GM18511 (cell line): ENCODE measurements at regions not wholly inside any gene's neighbourhood (a gene's known extent, or its start where the extent isn't known, plus 50 kb on each side); places are given as distances from the start of the nearest gene placed in this dataset.

Experiments used
- ATAC-seq: cut with Tn5 transposase; IDR thresholded peaks from one replicate; pipeline ENCODE4 v1.9.1; 2021; ENCODE audit warnings: mild to moderate bottlenecking, moderate library complexity; ENCODE audit not compliant: unreplicated experiment

GRCh38 chr7:8931906-8932646 is 498.7 kb downstream of the NXPH1 start:
- no peak for ATAC-seq

GRCh38 chr7:8932751-8933150 is 499.3 kb downstream of the NXPH1 start:
- ATAC-seq, result no peak

GRCh38 chr7:8937204-8937603 is 503.8 kb downstream of the NXPH1 start:
- no peak for ATAC-seq

DNA sequence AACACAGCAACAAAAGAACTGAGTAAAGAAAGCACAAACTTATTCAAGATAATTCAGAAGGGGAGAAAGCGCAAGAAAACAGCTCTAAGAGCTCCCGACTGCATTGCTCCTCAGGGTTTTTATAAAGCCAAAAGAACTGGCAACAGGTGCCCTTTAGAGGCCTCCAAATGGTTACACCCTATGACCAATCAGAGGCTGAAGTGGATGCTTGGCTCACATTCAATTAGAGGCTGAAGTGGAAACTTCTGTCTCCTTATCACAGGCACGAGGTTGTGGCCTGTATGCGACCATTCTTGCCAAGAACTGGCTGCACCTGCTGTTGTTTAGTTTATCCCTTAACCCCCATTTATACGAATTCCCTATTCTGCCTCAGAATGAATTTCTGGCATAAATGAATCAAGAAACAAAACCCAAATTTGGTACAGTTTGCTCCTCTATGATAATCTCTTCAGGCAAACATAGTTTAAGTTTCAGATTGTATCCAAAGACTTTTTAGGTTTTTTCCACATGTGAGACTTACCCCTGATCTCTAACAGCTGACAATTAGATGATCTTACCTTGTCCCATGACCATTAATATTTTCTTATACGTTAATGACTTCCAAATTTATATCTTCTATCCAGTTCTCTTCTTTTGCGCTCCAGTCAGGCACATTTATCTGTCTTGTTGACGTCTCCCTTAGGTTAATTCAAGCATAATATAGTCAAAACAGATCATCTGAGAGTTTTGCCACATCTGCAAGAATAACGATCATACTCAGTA is 504.8 kb downstream of the NXPH1 start:
- ATAC-seq, result no peak

DNA sequence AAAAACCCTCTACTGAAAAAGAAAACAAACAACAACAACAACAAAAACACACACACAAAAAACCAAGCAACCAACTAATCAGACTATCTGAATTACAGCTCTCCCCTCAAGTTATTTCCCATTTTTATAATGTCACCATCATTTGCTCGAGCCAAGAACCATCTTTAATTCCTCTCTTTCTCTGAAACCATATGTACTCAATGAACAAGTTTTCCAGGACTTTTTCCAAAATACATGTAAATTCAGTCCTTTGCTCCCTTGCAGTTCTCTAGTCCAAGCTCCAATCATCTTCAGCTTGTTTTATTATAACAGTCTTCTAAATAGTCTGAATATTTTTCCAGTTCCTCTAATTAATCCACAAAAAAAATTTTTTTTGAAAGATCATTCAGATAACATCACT is 506.0 kb downstream of the NXPH1 start:
- no peak for ATAC-seq

DNA sequence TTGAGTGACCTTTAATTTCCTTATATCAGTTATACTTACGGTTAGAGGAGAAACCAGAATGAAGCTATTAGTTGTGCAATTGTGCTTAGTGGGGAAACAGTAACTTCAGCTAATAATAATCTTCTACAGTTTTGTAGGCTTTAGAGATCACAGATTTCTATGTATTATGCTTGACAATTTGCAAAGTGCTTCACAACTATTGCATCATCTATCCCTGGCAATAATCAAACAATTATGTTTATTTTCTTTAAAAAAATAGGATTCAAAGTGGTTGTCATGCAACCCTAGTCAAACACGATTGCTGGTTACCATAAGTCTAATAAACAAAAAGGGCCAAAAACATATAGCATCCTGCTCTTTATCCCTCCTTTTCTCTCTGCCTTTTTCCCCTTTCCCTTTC is 530.3 kb downstream of the NXPH1 start:
- ATAC-seq, result no peak

DNA sequence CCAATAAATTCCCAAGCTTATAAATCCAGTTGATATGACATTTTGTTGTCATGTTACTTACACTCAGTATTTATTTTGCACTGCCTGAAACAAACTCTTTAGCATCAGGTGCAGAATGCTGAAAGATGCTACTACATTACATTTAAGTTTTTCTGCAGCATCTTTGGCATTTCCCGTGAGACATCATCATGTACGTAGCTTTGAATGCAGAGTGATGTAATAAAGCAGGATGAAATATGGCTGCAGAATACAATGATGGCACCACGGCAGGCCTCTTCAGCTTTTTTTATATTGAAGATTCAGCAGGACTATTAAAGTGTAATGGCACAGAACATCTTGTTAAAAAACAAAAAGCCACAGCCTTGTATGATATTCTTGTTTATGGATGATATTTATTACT is 531.8 kb downstream of the NXPH1 start:
- ATAC-seq, result no peak

DNA sequence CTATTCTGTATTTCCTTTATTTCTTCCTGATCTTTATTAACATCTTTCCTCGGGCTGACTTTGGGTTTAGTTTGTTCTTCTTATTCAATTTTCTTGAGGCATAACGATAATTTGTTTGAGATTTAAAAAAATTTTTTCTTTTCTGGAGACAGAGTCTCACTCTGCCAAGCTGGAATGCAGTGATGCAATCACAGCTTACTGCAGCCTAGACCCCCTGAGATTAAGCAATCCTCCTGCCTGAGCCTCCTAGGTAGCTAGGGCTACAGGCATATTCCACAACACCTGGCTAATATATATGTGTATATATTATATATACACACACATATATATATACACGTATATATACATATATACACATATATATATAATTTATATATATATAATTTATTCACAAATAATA is 540.2 kb downstream of the NXPH1 start:
- ATAC-seq, result no peak

DNA sequence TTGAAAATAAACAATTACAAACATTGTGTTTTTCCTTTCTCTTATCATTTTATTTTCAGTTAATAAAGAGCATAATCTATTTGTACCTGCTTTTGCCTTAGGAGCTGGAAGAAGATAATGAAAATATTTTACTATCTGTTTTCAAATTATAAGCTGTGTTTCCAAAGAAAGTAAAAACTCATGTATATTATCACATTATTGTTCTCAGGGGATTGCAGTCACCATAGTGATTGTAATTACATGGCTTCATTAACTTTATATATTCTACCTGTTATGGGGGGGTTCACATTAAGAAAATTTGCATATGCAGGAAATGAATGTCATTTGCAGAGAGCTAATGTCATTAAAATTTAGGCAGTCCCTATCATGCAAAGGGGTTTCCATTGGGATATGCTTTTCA is 542.3 kb downstream of the NXPH1 start:
- no peak for ATAC-seq

DNA sequence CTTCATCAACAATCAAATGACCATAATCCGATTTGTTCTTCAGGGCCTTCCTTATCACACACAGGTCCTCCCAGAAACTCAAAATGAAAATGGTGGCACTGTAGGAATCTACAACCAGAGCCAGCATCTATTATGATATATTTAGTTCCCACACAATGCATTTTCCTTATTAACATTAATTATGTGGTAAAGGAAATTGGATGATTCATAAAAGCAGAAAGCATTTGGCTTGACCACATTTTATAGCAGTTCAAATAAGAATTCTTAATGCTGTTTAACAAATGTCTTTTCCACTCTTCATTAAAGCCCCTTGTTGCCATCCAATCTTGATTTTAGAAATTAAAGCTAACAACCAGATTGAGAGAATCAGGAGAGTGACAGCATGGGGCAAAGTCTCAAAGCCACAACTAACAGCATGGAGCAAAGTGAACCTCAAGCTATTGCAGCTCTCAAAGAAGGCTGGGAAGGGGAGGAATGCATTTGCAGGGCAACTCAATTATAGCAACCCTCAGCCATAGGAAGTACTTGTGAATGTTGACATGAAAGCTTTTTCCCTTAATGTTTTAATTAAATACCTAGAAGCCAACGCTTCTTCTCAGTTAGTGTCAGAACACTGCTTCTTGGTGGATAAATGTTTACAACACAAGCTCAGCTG is 549.1 kb downstream of the NXPH1 start:
- no peak for ATAC-seq

- no peak for ATAC-seq
These were observed 551.8 kb downstream of the NXPH1 start for GRCh38 chr7:8985255-8985654.

GRCh38 chr7:8988267-8988666 is 554.9 kb downstream of the NXPH1 start:
- no peak for ATAC-seq

- ATAC-seq, result no peak
These were observed 557.8 kb downstream of the NXPH1 start for GRCh38 chr7:8991159-8991558.

DNA sequence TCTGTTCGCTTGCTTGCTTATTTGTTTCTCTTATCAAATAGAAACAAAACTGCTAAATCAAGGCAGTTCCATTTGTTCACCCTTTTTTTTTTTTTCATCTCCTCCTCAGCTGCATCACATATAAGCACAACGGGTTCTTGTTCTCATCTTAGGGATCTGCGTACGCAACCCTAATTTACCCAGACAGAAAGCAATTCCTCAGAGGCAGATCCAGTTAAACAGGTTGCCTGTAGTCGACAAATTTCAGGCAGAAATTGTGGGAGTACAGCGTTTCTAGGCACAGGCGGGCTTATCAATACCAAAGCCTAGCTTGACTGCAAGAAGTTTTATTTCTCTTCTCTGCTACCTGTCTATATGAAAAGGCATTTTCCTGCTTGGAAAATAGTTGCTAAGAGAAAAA is 565.4 kb downstream of the NXPH1 start:
- ATAC-seq, result no peak

- ATAC-seq, result no peak
These were observed 580.5 kb downstream of the NXPH1 start for GRCh38 chr7:9013940-9014339.

GRCh38 chr7:9017286-9017685 is 583.9 kb downstream of the NXPH1 start:
- no peak for ATAC-seq

DNA sequence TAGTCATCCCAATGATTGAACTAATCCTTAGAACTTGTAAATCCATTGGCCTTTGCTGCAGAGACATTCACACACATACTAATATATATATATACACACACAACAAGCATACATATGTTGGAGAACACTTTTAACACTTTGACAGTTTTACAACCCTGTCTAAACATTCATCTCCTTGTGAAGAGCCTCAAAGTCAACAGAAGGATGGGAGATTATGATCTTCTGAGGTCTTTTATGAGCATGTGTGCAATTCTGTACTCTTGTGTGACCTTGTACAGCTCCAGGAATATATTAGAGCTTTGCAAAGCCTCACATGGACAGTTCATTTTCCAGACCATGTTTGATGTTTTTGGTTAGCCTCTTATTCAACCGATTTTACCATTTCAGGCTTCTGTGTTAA is 589.0 kb downstream of the NXPH1 start:
- ATAC-seq, result no peak

GRCh38 chr7:9023675-9024294 is 590.4 kb downstream of the NXPH1 start:
- no peak for ATAC-seq

DNA sequence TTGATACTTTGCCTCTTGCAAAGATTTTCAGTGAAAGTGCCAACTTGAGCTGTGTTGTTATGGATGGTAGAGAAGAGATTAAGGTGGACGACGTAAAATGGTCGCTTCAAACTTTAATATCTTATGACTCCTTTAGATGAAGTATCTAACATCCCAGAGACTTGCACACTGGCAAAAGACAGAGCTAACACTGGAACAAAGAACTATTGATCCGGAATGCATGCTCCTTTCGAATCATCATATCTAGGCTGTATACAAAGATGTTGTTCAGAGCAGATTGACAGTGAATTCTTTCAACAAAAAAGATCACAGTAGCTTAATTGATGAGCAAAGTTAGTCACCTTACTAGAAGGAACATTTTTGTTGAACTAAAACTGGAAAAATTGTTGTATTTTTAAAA is 592.7 kb downstream of the NXPH1 start:
- no peak for ATAC-seq

GRCh38 chr7:9028012-9028411 is 594.6 kb downstream of the NXPH1 start:
- no peak for ATAC-seq

GRCh38 chr7:9029681-9030530 is 596.5 kb downstream of the NXPH1 start:
- no peak for ATAC-seq
